HG02970 (cell line): ENCODE measurements at regions not wholly inside any gene's neighbourhood (a gene's known extent, or its start where the extent isn't known, plus 50 kb on each side); places are given as distances from the start of the nearest gene placed in this dataset.

Source experiments
- ATAC-seq: cut with Tn5 transposase; IDR thresholded peaks from one replicate; pipeline ENCODE4 v1.9.1; 2021; ENCODE audit warnings: mild to moderate bottlenecking, moderate library complexity, moderate number of reproducible peaks; ENCODE audit not compliant: unreplicated experiment, low FRiP score

DNA sequence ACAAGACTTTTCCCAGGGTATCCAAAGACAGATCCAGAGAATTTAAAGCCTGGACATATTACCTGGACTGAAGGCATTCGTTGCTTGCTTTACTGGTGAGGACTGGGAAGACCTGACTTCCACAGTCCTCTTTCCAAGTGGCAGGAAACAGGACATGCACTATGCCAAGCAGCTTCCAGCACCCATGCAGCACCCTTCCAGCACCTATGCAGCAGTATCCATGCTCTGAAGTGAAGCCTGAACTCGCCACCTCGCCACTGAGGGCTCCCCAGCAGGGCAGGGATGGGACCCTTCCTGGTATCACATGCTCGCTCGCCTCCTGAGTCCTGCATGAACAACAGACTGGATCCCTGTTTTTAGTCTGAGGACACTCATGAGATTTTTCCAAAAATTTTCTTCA lies 189.9 kb upstream of the KLF14 start:
- ATAC-seq = no peak

DNA sequence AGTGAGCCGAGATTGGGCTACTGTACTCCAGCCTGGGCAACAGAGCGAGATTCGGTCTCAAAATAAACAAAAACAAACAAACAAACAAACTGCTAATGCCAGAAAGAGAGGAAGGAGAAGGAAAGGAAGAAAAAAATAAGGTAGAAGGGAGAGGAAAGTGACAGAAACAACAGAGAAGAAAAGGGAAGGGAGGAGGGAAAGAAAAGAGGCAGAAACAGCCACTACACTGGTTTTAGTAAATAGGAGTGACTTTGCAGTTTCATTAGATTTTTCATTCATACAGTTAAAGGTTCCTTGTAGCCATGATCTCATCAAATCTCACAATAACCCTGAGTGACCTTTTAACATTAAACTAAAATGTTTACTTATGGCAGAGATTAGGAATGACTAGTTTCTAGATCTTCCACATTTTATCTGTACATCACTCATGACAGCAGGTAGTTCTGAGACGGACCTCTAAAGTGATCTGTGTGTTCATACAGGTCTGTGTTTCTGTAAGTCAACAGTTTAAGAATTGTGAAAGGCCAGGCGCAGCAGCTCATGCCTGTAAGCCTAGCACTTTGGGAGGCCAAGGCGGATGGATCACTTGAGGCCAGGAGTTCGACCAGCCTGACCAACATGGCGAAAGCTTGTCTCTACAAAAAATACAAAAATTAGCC lies 191.3 kb upstream of the KLF14 start:
- ATAC-seq = no peak

DNA sequence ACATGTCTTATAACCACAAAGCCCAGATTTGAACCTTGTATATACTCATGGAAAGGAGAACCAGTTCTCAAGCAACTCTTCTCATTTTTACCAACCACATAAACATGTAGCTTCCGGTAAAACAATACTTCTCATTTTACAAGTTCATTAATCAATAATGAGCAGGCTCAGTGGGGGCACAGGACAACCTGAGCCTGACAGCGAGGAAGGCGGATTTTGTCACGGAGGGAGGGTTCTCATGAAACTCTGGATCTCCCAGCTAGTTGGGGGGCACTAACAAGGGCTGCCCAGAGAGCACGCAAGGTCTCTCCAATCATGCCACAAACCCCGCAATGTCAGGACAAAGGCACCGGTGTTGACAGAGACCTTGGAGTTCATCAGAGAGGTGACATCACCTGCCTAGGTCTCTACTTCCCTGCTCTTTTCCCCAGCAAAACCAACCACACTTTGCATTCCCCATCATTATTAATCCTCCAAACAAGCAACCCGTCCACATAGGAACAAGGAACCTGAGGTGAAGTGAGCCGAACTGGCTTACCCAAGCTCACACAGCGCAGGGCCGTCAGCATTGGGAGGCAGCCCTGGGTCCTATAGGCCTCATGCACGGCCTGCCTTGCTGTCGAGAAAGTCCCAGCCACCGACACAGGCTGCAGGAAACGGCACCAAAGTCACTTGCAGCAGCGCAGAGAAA lies 192.1 kb upstream of the KLF14 start:
- ATAC-seq = no peak

DNA sequence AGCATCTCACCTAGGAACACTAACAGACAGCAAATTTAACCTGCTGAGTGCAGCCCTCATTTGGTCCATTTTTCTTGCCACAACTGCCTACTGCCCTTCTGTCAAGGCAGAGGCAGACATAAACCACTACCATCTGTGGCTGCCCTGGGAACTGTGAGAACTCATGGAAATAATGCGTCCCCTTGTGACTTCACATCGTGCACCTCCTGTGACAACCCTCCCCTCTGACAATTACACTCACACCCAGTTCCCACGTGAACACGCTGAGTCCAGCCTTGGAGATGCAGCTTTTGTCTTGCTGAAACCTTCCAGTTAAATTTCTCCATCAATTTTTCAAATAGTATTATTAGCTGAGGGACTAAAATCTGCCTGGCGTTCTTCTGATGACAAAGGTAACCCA lies 193.1 kb upstream of the KLF14 start:
- ATAC-seq = no peak

DNA sequence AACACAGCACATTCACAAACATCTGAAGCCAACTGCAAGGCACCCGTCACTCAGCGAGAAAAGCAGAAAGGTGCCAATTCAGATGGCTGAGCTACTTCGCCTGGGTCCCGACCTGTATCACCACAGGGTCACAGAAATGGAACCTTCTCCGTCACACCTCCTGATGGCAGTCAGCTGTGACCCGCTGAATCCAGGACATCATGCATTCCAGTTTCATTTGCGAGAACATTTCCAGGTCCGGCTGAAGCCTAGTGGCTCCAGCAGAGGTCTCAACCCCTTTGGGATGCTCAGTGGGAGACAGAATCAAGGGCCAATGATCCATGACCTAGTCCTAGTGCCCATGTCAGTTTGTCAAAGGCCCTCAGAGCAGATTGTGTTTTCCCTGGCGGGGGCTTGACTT lies 193.6 kb upstream of the KLF14 start:
- no peak for ATAC-seq

DNA sequence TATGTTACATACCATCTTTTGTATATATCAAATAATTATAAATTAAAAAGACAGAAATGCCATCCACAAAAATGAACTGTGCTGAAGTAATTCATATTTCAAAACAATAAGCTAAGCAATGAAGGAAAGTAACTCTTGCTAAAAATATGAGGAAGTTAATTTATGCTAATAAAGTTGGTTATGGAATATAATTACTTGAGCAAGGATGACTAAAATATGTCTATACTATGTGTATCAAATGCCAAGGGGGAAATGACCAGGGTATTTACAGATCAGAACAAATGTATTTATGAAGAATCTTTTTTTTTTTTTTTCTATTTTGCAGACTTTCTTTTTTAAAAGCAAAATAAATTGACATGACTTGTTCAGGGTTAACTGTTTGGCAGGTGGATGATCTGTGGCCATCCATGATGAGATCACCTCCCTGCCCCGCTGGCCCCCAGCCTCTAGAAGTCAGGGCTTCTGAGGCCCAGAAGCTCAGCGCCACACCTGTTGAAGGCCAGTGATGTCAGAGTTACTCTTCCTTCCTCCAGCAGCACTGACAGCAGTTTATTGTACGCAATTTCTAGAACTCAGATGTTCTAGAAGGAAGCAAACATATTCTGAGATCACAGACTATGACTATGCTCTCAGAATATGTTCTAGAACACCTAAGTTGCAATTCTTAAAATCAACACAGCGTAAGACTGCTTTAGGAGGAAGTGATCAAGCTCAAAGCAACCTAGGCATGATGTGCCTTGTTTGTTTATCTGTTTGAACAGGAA lies 196.1 kb upstream of the KLF14 start:
- no peak for ATAC-seq

DNA sequence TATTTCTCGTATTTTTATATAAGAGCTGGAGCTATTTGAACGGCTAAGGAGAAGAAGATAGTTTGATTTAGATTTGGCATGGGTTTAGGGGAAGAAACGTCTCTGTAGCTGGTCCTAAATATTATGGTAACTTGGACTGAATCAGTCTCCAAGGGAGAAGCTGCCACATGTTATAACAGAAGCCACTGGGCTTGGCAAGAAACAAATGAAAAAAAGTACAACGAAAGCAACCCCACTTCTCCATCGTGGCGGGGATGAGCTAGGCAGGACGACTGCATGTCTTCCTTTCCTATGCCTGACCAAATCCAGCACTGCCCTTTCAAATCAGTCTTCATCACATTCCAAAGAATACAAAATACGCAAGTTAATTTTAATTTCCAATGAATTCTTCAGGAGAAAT lies 196.7 kb upstream of the KLF14 start:
- ATAC-seq = no peak

DNA sequence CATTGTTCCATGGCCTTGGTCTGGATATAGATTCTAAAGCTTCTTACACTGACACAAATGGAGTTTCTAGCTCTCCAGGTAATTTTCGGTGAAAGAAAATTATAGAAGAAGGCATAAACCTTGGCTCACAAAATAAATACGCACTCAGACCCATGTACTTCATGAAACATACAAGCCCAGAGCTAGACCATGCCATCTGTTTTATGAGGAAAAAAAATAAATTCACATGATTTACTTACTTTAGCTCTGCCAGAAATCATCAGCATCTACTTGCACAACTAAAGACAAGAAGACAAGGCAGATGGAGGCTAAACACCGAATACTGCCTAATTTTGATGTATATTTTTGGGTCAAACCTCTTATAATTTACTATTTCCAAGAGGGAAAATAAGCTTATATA lies 197.4 kb upstream of the KLF14 start:
- no peak for ATAC-seq

DNA sequence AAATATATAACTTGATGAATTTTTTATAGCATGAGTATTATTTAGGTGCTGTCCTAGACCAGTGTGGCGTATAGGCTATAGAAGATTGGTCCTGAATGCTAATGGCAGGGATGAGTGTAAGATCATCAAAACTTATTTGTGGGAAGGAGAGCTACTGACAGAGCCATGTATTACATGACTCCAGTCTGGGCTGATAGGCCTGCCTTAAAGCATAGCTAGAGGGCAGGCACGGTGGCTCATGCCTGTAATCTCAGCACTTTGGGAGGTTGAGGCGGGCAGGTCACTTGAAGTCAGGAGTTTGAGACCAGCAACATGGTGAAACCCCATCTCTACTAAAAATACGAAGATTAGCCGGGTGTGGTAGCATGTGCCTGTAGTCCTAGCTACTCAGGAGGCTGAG lies 198.1 kb upstream of the KLF14 start:
- no peak for ATAC-seq

DNA sequence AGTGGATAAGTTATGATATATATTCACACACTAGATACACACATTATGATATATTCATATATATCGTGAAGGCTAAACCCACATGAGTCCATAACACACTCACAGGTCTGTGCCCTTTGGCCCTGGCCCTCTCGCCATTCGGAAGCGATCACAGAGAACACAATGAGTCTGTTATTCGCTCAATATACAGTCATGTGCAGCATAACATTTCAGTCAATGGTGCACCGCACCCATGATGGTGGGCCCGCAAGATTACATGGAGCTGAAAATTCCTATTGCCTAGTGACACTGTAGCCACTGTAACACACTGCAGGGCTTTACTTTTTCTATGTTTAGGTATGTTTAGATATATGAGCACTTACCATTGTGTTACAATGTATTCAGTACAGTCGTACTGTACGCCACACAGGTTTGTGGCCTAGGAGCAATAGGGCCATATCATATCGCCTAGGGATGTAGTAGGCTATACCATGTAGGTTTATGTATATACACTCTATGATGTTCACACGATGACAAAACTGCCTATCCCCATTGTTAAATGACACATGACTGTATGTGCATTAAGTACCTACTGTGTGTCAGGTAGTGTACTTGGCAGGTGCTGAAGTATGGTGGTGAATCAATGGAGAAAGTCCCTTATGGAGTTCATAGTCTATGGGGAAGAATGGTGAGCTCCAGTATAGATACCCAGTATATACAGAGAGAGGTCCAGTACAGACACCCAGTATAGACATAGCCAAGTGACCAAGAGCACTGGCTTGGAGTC lies 198.8 kb upstream of the KLF14 start:
- ATAC-seq = no peak

DNA sequence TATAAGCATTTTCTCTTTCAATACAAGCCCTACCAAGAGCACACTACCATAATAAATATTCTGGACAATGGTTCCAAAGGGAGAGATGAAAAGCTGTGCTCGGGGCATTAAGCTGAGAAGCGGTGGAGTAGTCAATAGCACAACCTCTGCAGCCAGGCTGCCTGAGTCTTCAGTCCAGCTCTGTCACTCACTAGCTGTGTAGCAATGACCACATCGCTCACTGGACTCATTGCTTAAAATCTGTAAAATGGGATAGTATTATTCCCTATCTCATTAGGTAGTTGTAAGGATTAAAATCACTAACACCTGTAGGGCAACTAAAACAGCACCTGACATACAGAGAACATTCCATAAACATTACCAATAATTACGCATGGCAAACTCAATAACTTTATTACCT lies 199.9 kb upstream of the KLF14 start:
- ATAC-seq = no peak

DNA sequence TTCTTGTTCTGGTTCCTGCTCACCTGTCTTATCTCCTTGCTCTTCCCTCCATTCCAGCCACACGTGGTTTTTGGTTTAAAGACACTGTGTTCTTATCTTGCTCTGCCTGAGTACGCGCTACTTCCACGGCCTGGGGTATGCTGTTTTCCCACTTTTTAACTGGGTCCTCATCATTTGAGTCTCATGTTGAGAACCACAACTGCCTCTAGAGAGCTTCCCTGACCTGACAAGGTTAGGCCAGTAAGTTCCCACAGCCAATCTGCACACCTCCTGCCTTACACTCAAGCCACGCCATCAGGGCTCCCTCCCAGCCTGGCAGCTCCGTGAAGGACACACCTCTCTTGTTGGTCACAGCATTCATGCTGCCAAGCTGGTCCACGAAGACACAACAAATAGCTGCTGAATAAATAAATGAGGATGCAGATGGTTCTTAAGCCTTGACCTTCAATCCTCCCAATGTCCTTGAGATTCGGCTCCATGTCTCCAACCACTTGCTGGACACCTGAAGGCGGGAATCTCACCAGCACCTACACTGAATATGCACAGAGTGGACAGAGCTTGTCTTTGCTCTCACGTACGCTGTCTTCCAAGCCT lies 201.7 kb upstream of the KLF14 start:
- no peak for ATAC-seq

DNA sequence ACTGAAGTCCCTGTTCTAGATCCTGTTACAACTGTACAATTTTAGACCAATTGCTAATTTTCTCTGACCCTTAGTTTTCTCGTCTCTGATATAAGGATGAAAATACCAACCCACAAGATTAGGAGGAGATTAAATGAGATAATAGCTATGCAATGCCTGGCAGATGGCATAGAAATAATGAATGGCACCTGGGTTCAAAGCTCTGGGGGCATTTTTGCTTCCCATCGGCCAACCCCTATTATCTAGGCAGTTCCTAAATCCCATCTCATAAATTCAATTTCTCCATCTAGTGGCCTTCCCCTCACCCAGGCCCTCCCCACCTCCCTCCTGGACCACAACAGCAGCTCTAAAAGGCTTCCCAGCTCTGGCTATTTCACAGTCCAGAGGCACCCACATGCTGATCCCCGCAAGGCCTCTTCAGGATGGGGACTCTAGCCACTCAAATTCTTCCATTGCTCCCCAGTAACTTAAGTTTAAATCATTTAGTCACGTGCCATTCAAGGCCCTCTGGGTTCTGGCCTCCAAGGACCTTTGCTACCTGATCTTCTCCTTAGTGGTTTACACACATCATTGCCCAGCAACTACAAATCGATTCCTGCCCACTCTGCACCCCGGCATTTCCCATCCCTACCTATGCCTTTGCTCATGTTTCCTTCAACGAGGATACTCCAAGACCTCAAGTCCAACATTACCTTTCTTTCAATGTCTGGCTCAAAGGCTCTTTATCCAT lies 202.4 kb upstream of the KLF14 start:
- ATAC-seq = no peak

DNA sequence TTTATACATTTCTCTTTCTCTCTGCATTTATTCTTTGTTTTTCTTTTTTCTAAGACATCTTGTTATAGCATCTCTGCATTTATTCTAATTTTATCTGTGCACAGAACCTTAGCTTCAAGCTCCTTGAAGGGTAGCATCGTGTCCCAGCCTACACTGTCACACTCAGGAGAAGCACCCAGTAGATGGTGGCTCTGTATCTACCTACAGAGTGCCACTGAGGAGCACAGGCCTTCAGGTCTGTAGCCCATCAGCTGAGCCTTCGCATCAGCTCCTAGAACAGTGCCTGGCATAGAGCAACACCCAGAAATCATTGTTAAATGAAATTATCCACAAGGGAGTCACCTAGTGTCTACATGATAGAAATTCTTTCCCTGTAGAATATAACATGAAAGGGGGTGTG lies 203.0 kb upstream of the KLF14 start:
- no peak for ATAC-seq

DNA sequence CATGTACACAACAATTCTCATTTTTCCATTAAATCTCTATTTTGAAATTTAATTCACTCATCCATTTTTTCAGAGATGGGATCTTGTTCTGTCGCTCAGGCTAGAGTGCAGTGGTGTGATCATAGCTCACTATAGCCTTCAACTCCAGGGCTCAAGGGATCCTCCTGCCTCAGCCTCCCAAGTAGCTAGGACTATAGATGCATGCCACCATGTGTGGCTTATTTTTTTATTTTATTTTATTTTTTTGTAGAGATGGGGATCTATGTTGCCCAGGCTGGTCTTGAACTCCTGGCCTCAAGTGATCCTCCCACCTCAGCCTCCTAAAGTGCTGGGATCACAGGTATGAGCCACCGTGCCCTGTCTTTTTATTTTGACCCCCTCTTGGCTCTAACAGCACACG lies 203.8 kb upstream of the KLF14 start:
- ATAC-seq = no peak

DNA sequence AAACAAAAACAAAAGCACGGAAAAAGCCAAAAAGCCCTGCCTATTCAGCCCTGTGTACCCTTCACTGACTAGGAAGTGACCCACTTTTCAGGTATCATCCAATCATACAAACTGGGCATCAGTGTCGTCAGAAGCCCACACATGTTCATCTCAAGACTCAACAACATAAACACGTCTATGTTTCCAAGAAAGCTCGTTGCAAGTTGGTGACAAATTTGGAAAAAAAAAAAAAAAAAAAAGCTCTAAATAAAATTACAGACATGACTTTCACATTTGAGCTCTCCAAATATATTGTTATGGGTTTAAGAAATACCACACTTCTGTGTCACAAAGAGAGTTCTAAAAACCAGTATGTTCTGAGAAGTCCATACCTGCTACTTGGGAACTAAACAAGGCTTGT lies 204.7 kb upstream of the KLF14 start:
- no peak for ATAC-seq

DNA sequence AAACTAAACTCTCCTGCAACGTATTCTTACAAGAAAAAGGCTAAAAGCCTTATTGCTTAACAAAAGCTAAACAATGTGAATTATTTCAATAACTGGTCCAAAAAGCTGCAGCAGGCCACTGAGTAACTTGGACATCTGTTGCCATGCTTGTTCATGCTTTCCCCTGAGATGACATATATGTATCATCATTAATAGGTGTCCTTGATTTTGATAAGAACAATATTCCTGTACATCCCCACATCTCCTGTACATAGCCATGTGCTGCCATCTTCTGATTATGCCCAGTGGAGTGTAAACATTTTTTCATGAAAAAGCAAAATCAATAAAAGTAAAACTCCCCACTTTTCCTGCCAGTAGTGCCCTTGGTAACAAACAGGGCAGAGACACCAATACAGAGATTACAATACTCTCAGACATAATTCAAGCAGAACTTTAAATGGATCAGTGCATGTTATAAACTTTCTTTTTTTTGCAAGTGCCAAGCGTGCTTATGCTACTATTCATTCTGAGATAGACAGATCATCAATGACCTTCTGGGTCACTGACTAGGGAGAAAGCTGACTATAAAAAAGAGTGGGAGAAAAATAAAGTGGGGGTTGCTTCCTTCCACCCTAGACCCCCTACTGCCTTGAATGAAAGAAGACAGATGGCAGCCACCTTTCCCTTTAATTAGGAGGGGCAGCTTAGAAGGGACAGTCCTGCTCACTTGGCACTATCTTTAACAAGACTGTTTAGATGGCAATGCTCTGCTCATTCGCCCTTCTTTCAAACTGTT lies 205.5 kb upstream of the KLF14 start:
- ATAC-seq = no peak

DNA sequence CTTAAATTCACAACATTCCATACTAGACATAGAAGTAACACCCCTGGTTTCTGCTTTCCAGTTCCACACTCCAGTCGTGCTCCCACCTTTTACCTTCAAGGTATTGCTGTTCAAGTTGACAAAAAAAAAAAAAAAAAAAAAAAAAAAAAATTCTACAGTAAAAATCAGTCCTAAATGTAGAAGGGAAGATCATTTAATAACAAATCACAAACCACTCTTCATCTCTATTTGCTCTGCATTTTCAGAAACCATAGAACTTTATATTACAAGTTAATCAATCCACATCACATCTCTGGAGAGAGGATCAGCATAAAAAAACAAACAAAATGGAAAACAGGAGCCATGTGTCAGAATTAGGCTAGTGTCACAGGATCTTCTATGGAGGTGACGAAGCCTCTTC lies 206.3 kb upstream of the KLF14 start:
- ATAC-seq = no peak

DNA sequence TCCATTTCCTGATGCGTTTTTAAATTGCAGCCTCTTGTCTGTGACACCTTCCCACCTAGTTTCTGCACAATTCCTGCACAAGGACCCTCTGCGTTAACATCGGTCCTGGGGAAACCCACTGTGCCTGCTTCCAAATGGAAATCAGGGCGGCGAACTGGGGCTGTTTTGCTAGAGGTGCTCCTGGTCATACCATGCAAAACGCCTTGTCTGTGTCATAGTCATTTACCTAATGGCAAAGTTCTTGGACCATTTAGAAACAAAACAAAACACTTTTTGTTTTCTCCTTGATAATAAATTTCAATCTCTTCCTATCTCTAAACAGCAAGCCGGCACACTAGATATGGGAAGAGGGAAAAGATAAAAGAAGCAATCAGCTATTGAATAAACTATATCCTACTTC lies 206.9 kb upstream of the KLF14 start:
- no peak for ATAC-seq
